Keratinocyte (primary cell): ENCODE measurements at regions not wholly inside any gene's neighbourhood (a gene's known extent, or its start where the extent isn't known, plus 50 kb on each side); places are given as distances from the start of the nearest gene placed in this dataset.

Experiments used
- EZH2 ChIP-seq: IDR thresholded peaks from one replicate; pipeline ENCODE4 v1.6.1; 2012; ENCODE audit warnings: inconsistent platforms, mild to moderate bottlenecking, low read length, moderate library complexity
- TF ChIP-seq, protein P1 (sequence below), 3 experiments: IDR thresholded peaks in 1 of 3; conservative IDR thresholded peaks in 1 of 3; optimal IDR thresholded peaks in 1 of 3; 2 replicates in 2 of 3; 3 replicates in 1 of 3; pipeline versions ENCODE3 to v1.5.1; 2011; ENCODE audit warnings: low read length in 3 of 3, mild to moderate bottlenecking in 3 of 3, moderate library complexity in 2 of 3, control low read depth in 1 of 3, inconsistent platforms in 1 of 3; ENCODE audit not compliant: insufficient read depth in 2 of 3; ENCODE audit errors: extremely low read depth in 1 of 3

DNA sequence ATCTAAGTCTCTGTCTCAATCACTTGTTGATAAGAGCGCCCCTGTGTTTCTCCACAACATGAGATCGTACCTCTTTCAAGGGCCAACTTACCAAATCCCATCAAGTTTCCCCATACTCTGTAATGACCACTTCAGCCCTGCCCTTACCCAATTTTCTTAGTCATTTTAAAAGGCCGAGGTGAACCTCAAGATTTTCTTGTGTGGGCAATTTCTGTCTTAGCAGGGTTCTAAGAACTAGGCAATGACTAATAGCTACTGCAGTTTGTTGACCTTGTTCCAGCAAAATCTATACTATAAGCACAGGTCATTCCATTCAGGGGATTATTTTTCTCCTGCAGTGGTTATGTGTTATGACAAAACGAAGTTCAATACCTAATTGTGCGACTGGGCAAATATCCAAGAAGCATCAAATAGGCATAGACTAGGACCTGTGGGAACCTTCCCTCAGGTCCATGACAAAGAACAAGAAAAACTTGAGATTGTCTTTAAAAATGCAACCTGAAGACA, 359.8 kb downstream of the PCNX1 start:
- TF ChIP-seq, protein P1, sequence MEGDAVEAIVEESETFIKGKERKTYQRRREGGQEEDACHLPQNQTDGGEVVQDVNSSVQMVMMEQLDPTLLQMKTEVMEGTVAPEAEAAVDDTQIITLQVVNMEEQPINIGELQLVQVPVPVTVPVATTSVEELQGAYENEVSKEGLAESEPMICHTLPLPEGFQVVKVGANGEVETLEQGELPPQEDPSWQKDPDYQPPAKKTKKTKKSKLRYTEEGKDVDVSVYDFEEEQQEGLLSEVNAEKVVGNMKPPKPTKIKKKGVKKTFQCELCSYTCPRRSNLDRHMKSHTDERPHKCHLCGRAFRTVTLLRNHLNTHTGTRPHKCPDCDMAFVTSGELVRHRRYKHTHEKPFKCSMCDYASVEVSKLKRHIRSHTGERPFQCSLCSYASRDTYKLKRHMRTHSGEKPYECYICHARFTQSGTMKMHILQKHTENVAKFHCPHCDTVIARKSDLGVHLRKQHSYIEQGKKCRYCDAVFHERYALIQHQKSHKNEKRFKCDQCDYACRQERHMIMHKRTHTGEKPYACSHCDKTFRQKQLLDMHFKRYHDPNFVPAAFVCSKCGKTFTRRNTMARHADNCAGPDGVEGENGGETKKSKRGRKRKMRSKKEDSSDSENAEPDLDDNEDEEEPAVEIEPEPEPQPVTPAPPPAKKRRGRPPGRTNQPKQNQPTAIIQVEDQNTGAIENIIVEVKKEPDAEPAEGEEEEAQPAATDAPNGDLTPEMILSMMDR (optimal IDR thresholded peaks at IDR 0.05 in 1 of 3, IDR thresholded peaks at IDR 0.05 in 1 of 3, conservative IDR thresholded peaks at IDR 0.05 in 1 of 3; ENCODE audit: extremely low read depth in 1 of 3, insufficient read depth in 2 of 3, low read length in 3 of 3), result no peak
- no peak for TF ChIP-seq EZH2
